ENCODE measurements at regions not wholly inside any gene's neighbourhood (a gene's known extent, or its start where the extent isn't known, plus 50 kb on each side); places are given as distances from the start of the nearest gene placed in this dataset.

GRCh38 chr10:109237682-109238081, 685.6 kb downstream of the XPNPEP1 start:
- TF ChIP-seq POLR2AphosphoS5 (IDR thresholded peaks at IDR 0.05), result no peak
- TF ChIP-seq EZH2 (IDR thresholded peaks at IDR 0.05; ENCODE audit: borderline replicate concordance, insufficient read depth, low read length, poor library complexity, severe bottlenecking), result no peak
- no peak for TF ChIP-seq CTCF (IDR thresholded peaks at IDR 0.05; ENCODE audit: poor library complexity, severe bottlenecking)
- TF ChIP-seq EP300 (conservative IDR thresholded peaks at IDR 0.05; ENCODE audit: poor library complexity, severe bottlenecking), result no peak
- TF ChIP-seq SMC3 (conservative IDR thresholded peaks at IDR 0.05; ENCODE audit: poor library complexity), result no peak
- no peak for TF ChIP-seq RAD21 (conservative IDR thresholded peaks at IDR 0.05)
- no peak for TF ChIP-seq MXI1 (conservative IDR thresholded peaks at IDR 0.05; ENCODE audit: poor library complexity, severe bottlenecking)
- TF ChIP-seq TAF1 (IDR thresholded peaks at IDR 0.05; ENCODE audit: low read depth), result no peak
- TF ChIP-seq REST (IDR thresholded peaks at IDR 0.05; ENCODE audit: borderline replicate concordance), result no peak
